ENCODE measurements at regions not wholly inside any gene's neighbourhood (a gene's known extent, or its start where the extent isn't known, plus 50 kb on each side); places are given as distances from the start of the nearest gene placed in this dataset.

DNA sequence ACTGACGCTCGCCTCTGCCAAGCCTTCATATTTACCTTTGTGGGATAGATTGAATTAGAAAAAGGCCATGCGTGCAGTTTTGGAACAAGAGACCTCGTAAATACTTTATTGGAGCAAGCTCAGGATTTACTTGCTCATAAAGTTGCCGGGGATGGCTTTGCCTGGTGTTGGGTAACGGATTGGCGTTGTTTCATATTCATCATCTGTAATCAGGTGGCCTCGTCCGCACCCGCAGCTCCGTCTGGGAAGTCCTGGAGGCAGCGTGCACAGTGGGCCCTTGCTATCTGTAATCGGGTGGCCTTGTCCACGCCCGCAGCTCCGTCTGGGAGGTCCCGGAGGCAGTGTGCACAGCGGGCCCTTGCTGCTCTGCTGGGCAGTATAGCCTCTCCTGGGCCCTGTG lies 1209.3 kb downstream of the BRD1 start (continued):
- no peak for TF ChIP-seq ZNF416 (tag by site-specific recombination; IDR thresholded peaks at IDR 0.05)
- 0 out of 2 replicates have a peak, but pooled peaks have one; percentile 45 for TF ChIP-seq BCL11B (tag by site-specific recombination; IDR thresholded peaks at IDR 0.05; ENCODE audit: low read depth)
- no peak for TF ChIP-seq ZNF48 (tag by site-specific recombination; IDR thresholded peaks at IDR 0.05)
- TF ChIP-seq ZNF175 (tag by site-specific recombination; IDR thresholded peaks at IDR 0.05): no peak
- TF ChIP-seq, protein P1, sequence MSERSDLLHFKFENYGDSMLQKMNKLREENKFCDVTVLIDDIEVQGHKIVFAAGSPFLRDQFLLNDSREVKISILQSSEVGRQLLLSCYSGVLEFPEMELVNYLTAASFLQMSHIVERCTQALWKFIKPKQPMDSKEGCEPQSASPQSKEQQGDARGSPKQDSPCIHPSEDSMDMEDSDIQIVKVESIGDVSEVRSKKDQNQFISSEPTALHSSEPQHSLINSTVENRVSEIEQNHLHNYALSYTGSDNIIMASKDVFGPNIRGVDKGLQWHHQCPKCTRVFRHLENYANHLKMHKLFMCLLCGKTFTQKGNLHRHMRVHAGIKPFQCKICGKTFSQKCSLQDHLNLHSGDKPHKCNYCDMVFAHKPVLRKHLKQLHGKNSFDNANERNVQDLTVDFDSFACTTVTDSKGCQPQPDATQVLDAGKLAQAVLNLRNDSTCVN (tag by site-specific recombination; optimal IDR thresholded peaks at IDR 0.05): peak; percentile 20
- TF ChIP-seq GLI4 (tag by site-specific recombination; IDR thresholded peaks at IDR 0.05): no peak
- peak; percentile 68; the same call in 1 of the 2 replicates for TF ChIP-seq ZNF843 (tag by site-specific recombination; IDR thresholded peaks at IDR 0.05)
- TF ChIP-seq, protein P2, sequence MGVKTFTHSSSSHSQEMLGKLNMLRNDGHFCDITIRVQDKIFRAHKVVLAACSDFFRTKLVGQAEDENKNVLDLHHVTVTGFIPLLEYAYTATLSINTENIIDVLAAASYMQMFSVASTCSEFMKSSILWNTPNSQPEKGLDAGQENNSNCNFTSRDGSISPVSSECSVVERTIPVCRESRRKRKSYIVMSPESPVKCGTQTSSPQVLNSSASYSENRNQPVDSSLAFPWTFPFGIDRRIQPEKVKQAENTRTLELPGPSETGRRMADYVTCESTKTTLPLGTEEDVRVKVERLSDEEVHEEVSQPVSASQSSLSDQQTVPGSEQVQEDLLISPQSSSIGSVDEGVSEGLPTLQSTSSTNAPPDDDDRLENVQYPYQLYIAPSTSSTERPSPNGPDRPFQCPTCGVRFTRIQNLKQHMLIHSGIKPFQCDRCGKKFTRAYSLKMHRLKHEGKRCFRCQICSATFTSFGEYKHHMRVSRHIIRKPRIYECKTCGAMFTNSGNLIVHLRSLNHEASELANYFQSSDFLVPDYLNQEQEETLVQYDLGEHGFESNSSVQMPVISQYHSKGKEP (tag by site-specific recombination; IDR thresholded peaks at IDR 0.05): peak; percentile 84; the same call in 1 of the 2 replicates
- TF ChIP-seq, protein P3, sequence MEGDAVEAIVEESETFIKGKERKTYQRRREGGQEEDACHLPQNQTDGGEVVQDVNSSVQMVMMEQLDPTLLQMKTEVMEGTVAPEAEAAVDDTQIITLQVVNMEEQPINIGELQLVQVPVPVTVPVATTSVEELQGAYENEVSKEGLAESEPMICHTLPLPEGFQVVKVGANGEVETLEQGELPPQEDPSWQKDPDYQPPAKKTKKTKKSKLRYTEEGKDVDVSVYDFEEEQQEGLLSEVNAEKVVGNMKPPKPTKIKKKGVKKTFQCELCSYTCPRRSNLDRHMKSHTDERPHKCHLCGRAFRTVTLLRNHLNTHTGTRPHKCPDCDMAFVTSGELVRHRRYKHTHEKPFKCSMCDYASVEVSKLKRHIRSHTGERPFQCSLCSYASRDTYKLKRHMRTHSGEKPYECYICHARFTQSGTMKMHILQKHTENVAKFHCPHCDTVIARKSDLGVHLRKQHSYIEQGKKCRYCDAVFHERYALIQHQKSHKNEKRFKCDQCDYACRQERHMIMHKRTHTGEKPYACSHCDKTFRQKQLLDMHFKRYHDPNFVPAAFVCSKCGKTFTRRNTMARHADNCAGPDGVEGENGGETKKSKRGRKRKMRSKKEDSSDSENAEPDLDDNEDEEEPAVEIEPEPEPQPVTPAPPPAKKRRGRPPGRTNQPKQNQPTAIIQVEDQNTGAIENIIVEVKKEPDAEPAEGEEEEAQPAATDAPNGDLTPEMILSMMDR (tag by site-specific recombination; IDR thresholded peaks at IDR 0.05): no peak
- TF ChIP-seq KLF7 (tag by site-specific recombination; IDR thresholded peaks at IDR 0.05; ENCODE audit: borderline replicate concordance): no peak
- TF ChIP-seq, protein P4, sequence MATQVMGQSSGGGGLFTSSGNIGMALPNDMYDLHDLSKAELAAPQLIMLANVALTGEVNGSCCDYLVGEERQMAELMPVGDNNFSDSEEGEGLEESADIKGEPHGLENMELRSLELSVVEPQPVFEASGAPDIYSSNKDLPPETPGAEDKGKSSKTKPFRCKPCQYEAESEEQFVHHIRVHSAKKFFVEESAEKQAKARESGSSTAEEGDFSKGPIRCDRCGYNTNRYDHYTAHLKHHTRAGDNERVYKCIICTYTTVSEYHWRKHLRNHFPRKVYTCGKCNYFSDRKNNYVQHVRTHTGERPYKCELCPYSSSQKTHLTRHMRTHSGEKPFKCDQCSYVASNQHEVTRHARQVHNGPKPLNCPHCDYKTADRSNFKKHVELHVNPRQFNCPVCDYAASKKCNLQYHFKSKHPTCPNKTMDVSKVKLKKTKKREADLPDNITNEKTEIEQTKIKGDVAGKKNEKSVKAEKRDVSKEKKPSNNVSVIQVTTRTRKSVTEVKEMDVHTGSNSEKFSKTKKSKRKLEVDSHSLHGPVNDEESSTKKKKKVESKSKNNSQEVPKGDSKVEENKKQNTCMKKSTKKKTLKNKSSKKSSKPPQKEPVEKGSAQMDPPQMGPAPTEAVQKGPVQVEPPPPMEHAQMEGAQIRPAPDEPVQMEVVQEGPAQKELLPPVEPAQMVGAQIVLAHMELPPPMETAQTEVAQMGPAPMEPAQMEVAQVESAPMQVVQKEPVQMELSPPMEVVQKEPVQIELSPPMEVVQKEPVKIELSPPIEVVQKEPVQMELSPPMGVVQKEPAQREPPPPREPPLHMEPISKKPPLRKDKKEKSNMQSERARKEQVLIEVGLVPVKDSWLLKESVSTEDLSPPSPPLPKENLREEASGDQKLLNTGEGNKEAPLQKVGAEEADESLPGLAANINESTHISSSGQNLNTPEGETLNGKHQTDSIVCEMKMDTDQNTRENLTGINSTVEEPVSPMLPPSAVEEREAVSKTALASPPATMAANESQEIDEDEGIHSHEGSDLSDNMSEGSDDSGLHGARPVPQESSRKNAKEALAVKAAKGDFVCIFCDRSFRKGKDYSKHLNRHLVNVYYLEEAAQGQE (tag by site-specific recombination; IDR thresholded peaks at IDR 0.05): no peak
- TF ChIP-seq ZSCAN16 (tag by site-specific recombination; IDR thresholded peaks at IDR 0.05): no peak
- TF ChIP-seq ZNF596 (tag by site-specific recombination; IDR thresholded peaks at IDR 0.05): no peak
- TF ChIP-seq ZNF707 (tag by site-specific recombination; IDR thresholded peaks at IDR 0.05): no peak
- TF ChIP-seq, protein P5, sequence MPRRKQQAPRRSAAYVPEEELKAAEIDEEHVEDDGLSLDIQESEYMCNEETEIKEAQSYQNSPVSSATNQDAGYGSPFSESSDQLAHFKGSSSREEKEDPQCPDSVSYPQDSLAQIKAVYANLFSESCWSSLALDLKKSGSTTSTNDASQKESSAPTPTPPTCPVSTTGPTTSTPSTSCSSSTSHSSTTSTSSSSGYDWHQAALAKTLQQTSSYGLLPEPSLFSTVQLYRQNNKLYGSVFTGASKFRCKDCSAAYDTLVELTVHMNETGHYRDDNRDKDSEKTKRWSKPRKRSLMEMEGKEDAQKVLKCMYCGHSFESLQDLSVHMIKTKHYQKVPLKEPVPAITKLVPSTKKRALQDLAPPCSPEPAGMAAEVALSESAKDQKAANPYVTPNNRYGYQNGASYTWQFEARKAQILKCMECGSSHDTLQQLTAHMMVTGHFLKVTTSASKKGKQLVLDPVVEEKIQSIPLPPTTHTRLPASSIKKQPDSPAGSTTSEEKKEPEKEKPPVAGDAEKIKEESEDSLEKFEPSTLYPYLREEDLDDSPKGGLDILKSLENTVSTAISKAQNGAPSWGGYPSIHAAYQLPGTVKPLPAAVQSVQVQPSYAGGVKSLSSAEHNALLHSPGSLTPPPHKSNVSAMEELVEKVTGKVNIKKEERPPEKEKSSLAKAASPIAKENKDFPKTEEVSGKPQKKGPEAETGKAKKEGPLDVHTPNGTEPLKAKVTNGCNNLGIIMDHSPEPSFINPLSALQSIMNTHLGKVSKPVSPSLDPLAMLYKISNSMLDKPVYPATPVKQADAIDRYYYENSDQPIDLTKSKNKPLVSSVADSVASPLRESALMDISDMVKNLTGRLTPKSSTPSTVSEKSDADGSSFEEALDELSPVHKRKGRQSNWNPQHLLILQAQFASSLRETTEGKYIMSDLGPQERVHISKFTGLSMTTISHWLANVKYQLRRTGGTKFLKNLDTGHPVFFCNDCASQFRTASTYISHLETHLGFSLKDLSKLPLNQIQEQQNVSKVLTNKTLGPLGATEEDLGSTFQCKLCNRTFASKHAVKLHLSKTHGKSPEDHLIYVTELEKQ (tag by site-specific recombination; IDR thresholded peaks at IDR 0.05; ENCODE audit: borderline replicate concordance): no peak
- TF ChIP-seq ZNF24 (tag by site-specific recombination; IDR thresholded peaks at IDR 0.05): no peak
- TF ChIP-seq GLIS2 (tag by site-specific recombination; IDR thresholded peaks at IDR 0.05): no peak
- peak; percentile 95 for TF ChIP-seq GLIS1 (tag by site-specific recombination; IDR thresholded peaks at IDR 0.05)
- TF ChIP-seq ZFP69B (tag by site-specific recombination; IDR thresholded peaks at IDR 0.05): peak; percentile 77
- no peak for TF ChIP-seq ZNF585B (tag by site-specific recombination; IDR thresholded peaks at IDR 0.05)
- TF ChIP-seq, protein P6, sequence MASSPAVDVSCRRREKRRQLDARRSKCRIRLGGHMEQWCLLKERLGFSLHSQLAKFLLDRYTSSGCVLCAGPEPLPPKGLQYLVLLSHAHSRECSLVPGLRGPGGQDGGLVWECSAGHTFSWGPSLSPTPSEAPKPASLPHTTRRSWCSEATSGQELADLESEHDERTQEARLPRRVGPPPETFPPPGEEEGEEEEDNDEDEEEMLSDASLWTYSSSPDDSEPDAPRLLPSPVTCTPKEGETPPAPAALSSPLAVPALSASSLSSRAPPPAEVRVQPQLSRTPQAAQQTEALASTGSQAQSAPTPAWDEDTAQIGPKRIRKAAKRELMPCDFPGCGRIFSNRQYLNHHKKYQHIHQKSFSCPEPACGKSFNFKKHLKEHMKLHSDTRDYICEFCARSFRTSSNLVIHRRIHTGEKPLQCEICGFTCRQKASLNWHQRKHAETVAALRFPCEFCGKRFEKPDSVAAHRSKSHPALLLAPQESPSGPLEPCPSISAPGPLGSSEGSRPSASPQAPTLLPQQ (tag by site-specific recombination; IDR thresholded peaks at IDR 0.05): peak; percentile 73
- TF ChIP-seq, protein P7, sequence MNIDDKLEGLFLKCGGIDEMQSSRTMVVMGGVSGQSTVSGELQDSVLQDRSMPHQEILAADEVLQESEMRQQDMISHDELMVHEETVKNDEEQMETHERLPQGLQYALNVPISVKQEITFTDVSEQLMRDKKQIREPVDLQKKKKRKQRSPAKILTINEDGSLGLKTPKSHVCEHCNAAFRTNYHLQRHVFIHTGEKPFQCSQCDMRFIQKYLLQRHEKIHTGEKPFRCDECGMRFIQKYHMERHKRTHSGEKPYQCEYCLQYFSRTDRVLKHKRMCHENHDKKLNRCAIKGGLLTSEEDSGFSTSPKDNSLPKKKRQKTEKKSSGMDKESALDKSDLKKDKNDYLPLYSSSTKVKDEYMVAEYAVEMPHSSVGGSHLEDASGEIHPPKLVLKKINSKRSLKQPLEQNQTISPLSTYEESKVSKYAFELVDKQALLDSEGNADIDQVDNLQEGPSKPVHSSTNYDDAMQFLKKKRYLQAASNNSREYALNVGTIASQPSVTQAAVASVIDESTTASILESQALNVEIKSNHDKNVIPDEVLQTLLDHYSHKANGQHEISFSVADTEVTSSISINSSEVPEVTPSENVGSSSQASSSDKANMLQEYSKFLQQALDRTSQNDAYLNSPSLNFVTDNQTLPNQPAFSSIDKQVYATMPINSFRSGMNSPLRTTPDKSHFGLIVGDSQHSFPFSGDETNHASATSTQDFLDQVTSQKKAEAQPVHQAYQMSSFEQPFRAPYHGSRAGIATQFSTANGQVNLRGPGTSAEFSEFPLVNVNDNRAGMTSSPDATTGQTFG (tag by site-specific recombination; IDR thresholded peaks at IDR 0.05; ENCODE audit: borderline replicate concordance): no peak
- TF ChIP-seq ZNF664 (tag by site-specific recombination; IDR thresholded peaks at IDR 0.05): no peak
